ENCODE measurements at regions not wholly inside any gene's neighbourhood (a gene's known extent, or its start where the extent isn't known, plus 50 kb on each side); places are given as distances from the start of the nearest gene placed in this dataset.

GRCh38 chr2:11013196-11013595 is 101.5 kb downstream of the KCNF1 start:
- Histone ChIP-seq H3K27ac (no peak overlapping the region), H3K4me3 (no peak overlapping the region), H3K27me3 (replicated peaks in 1 of 7) (peaks cover 0 to 12% (median 0%) of the 10 kb centered on the region in 7 donors), H3K9me3 (peaks cover 0 to 38% (median 22%) of the 10 kb centered on the region in 8 donors), H3K36me3 (no peaks in the 10 kb centered on the region), H3K4me1 (no peaks in the 10 kb centered on the region)
- DNase-seq = no peak
- intact Hi-C loops (cut with DNase I; ENCODE audit: low total_unique reads) = no loop called here
- WGBS, 5 donors = 78 to 93% (median 87%) methylated on average over 6 of the region's 6 CpGs
- TF ChIP-seq POLR2AphosphoS5 (IDR thresholded peaks at IDR 0.05) (no peak), POLR2A (IDR thresholded peaks at IDR 0.05) (no peak)
- TF ChIP-seq, protein P1, sequence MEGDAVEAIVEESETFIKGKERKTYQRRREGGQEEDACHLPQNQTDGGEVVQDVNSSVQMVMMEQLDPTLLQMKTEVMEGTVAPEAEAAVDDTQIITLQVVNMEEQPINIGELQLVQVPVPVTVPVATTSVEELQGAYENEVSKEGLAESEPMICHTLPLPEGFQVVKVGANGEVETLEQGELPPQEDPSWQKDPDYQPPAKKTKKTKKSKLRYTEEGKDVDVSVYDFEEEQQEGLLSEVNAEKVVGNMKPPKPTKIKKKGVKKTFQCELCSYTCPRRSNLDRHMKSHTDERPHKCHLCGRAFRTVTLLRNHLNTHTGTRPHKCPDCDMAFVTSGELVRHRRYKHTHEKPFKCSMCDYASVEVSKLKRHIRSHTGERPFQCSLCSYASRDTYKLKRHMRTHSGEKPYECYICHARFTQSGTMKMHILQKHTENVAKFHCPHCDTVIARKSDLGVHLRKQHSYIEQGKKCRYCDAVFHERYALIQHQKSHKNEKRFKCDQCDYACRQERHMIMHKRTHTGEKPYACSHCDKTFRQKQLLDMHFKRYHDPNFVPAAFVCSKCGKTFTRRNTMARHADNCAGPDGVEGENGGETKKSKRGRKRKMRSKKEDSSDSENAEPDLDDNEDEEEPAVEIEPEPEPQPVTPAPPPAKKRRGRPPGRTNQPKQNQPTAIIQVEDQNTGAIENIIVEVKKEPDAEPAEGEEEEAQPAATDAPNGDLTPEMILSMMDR (IDR thresholded peaks at IDR 0.05 in 8 of 11, conservative IDR thresholded peaks at IDR 0.05 in 3 of 11) = no peak

DNA sequence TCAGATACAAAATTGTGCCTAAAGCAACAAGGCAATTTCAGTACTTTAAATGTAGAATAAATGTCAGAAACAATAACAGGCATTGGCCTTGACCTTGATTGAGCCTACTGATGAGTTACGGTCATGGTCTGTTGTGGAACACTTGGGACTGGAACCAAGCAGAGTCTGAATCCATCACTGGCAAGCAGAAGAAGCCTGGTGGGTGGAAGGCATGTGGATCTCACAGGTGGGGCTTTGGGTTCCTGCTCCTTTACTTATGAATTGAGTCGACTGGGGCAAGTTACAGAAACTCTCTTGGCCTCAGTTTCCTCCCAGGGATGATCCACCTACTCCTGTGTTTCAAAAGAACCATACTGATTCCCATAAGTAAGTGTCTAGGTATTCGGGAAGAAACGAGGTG is 102.3 kb downstream of the KCNF1 start:
- intact Hi-C loops (cut with DNase I; ENCODE audit: low total_unique reads) = no loop called here
- H3K27ac ChIP-seq = no peak overlapping the region
- H3K9me3 ChIP-seq = peaks cover 0 to 39% (median 22%) of the 10 kb centered on the region in 8 donors
- H3K27me3 ChIP-seq (replicated peaks in 1 of 7) = peaks cover 0 to 19% (median 0%) of the 10 kb centered on the region in 7 donors
- no peaks in the 10 kb centered on the region for H3K36me3 ChIP-seq
- TF ChIP-seq POLR2AphosphoS5 (IDR thresholded peaks at IDR 0.05) (no peak), POLR2A (IDR thresholded peaks at IDR 0.05) (no peak)
- TF ChIP-seq, protein P1 (IDR thresholded peaks at IDR 0.05 in 8 of 11, conservative IDR thresholded peaks at IDR 0.05 in 3 of 11) = no peak
- DNase-seq = no peak
- no peak overlapping the region for H3K4me3 ChIP-seq
- 58 to 85% (median 74%) methylated on average over 4 of the region's 4 CpGs for WGBS, 5 donors
- H3K4me1 ChIP-seq = no peaks in the 10 kb centered on the region

DNA sequence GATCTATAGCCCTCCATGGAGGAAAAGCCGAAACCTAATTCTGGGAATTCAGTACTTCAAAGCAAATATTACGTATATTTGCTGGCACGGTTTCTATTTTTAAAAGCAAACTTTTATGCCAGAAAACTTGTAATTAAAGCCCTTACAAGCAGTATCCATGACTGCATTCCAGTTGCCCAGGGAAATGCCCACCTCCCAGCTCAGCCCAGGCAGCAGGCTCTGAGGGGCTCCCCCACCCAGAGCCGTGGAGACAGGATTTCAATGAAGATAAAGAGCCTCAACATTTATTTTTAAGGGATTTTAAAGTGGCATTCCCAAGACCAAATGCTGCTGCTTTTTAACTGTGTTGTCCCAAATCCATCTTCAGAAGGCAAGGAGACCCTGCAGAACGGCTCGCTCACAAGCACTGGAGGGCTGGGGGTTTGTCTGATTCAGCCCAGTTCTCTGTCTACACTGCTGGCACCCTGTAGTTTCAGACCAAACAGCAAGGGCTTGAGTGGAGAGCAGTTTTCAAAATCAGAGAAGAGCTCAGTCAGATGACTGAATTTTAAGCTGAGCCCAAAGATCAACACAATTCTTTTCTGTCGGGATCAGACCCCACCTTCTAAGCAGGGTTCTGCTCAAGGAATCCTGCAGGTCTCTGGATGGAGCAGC is 105.1 kb downstream of the KCNF1 start:
- no peak for DNase-seq
- intact Hi-C loops (cut with DNase I; ENCODE audit: low total_unique reads) = no loop called here
- peaks cover 0 to 34% (median 0%) of the 10 kb centered on the region in 7 donors for H3K27me3 ChIP-seq (replicated peaks in 1 of 7)
- WGBS, 5 donors = 76 to 84% (median 80%) methylated on average over 7 of the region's 7 CpGs
- H3K9me3 ChIP-seq = peaks cover 0 to 20% (median 7%) of the 10 kb centered on the region in 8 donors
- H3K36me3 ChIP-seq = no peaks in the 10 kb centered on the region
- H3K4me1 ChIP-seq = no peaks in the 10 kb centered on the region
- no peak for TF ChIP-seq POLR2A (IDR thresholded peaks at IDR 0.05)
- TF ChIP-seq, protein P1 (IDR thresholded peaks at IDR 0.05 in 8 of 11, conservative IDR thresholded peaks at IDR 0.05 in 3 of 11) = no peak
- TF ChIP-seq POLR2AphosphoS5 (IDR thresholded peaks at IDR 0.05) = no peak
- no peak overlapping the region for H3K4me3 ChIP-seq
- no peak overlapping the region for H3K27ac ChIP-seq

GRCh38 chr2:11017921-11018320 is 106.2 kb downstream of the KCNF1 start:
- intact Hi-C loops (cut with DNase I; ENCODE audit: low total_unique reads) = no loop called here
- H3K4me1 ChIP-seq = no peaks in the 10 kb centered on the region
- no peak overlapping the region for H3K27ac ChIP-seq
- H3K4me3 ChIP-seq = no peak overlapping the region
- DNase-seq = no peak
- TF ChIP-seq POLR2AphosphoS5 (IDR thresholded peaks at IDR 0.05) (no peak), POLR2A (IDR thresholded peaks at IDR 0.05) (no peak)
- TF ChIP-seq, protein P1 (IDR thresholded peaks at IDR 0.05 in 8 of 11, conservative IDR thresholded peaks at IDR 0.05 in 3 of 11) = no peak
- 43 to 60% (median 54%) methylated on average over 8 of the region's 8 CpGs for WGBS, 5 donors
- H3K9me3 ChIP-seq = peaks cover 0 to 10% (median 0%) of the 10 kb centered on the region in 8 donors
- H3K27me3 ChIP-seq (replicated peaks in 1 of 7) = peaks cover 0 to 34% (median 0%) of the 10 kb centered on the region in 7 donors
- H3K36me3 ChIP-seq = no peaks in the 10 kb centered on the region
